ENCODE measurements at regions not wholly inside any gene's neighbourhood (a gene's known extent, or its start where the extent isn't known, plus 50 kb on each side); places are given as distances from the start of the nearest gene placed in this dataset.
"Not testable (repeated sequence)": the region's sequence is repeated elsewhere in the genome, so short reads cannot be mapped to it uniquely, and the experiment has no call there.

DNA sequence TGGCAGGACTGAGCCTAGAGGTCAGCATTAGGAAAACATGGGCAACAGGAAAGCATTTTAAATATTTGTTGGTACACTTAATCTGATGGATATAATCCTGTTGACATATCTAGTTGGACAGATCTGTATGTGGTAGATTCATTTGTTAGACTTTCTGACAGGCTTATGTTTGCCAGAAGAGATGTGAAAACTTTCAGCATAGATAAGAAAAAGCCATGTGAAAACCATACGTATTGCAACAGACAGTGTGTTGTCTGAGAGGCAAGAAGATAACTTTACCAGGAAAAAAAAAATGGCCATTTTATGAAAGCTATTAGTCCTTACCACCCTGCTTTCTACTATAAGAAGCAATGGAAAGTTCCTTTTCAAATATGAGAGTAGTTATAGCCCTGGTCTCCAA is 1902.2 kb upstream of the C9orf72 start:
- no peak for DNase-seq

DNA sequence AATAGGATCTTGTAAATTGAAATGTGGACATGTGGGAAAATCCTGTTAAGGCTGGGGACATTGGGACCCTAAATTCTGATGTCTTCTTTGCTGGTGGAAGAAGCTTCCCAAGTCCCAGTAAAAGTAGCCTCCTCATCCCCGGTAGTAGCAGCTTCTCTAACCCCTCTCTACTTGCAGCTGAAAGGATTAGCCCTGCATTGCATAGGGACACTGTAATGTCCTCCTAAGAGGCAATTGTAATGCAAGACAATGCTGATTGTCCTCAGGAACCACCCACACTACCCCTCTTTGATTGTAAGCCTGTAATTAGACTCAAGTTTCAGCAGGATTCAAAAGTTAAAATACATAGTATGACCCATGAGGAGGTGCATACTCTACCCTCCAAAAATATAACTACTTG is 1938.4 kb upstream of the C9orf72 start:
- DNase-seq = no peak

DNA sequence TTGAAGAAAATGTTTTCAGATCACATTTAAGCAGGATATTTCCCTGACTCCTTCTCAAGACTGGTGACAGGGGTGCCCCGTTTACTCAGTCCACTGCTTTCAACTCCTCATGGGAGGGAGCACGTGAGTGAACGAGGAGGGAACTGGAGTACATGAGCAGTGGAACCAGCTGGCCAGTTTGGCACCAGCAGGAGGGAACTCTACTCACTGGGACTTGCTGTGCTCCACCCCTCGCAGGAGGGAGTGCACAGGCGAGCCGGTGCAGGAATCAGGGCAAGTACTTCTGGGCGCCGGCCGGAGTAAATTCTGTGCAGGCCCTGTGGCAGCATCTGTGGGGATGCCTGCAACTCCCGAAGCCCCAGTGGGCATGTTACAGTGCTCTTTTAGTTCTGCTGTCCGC is 1941.1 kb upstream of the C9orf72 start:
- peak; percentile 72 for DNase-seq

DNA sequence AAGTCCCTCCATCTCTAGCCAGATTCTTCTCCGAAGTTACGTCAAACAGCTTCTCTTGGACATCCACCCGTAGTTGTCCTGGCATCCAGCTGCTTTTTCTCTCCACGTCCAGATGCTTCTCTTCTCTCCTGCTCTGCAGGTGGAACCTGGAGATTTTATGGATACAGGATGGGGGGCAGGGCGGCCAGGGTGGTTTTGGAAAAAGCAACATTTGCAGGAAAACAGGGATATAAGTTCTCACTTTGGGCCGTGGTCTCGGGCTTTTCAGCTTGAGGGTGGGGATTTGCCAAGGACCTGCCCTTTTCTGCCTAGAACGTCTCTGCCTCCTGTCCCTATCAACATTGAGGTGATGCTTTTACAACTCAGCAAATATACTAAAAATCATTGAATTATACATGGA is 1941.6 kb upstream of the C9orf72 start:
- DNase-seq = no peak

DNA sequence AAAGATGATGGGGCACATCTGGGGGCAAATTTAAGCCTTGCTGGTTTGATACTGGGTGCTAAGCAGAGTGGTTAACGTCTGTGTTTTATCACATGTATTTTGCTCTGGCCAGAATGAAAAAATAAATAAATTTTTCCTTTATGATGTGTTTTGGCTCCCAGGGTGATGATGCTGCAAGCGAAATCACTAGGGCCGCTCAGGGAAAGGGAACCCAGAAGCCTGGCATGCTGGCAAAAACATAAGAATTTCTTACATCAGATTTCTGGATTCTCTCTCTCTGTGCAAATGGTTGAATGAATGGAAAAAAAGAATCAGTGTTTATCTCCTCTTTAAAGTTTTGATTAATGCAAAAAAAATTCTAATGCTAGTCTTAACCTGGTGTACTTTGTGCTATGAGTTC is 1975.2 kb upstream of the C9orf72 start:
- DNase-seq = no peak

DNA sequence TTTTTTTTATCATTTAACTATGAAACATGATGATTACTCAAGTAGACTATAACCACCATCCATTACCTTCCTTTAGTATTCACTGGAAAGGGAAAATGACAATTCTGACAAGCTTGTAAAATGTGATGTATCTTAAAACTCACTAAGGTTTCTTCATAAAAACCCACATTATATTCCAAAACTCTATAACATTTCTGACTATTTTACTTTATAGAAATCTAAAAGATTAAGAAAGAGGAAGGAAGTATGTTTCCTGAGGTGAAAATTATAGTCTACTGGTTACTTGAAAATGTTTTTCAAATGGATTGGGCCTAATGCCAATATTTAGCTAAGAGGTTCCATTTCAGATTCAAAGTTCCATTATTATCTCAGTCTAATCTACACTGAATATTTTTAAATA is 1982.2 kb upstream of the C9orf72 start:
- DNase-seq = no peak

DNA sequence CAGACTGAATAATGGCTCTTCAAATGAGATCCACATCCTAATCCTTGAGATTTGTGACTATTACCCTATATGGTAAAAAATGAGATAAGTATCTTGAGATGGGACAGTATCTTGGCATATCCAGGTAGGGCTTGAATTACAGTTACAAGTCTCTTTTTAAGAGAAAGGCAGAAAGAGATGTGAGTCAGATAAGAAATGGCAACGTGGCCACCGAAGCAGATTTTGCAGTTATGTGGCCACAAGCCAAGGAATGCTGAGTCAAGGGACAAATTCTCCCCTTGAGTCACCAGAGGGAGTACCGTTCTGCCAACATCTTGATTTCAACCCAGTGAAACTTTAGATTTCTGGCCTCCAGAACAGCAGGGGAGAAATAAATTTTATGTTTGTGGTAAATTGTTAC is 1983.0 kb upstream of the C9orf72 start:
- no peak for DNase-seq

DNA sequence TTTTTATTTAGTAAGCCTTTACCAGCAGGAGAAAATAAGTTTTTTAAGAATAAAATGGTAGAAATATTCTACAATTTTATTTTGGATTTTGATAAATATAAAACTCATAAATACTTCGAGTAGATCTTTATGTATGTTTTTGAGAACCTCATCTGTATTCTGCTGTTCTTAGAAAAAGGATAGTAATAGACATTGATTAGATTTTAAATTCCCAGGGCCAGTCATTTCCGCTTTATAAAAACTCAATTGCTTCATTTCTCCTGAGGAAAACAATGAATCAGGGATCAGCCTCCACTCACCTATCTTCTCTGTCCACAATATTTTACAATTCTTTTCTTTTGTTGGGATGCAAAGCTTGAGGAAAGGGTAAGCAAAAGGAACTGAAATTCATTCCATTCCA is 1983.5 kb upstream of the C9orf72 start:
- DNase-seq = no peak

DNA sequence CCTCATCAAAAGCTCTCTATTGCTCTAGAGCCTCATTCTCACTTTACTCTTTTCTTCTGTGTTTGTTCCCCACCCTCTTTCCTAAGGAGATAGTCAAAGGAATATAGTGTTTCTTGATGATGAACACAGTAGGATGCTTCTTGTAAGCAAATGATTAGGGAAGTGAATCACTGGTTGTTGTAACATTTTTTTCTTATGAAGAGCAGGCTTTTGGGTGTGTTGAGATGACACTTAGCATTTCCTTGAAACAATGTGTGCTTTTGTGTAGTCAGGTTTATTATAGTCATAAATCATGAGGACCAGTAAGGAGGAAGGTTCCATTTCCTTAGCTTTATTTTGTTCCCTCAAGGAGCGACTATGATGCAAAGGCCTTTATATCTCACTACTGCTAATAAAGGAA is 1991.3 kb upstream of the C9orf72 start:
- no peak for DNase-seq

DNA sequence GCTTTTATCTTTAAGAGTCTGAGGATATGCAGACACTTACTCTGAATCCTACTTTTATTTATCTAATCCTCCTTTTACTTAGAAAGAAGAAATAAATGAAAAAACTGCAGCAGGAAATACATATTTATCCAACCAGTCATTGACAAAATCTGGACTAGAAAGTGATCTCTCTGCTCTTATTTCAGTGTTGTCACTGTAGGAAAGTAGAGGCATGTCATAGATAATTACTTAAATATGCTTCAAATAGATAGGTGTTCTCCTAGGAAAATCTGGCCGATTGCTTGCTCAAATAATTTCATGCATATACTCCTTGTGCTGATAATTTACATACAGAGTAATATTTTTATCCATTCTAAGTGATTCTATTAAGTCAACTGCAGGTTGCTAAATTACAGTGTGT is 2001.9 kb upstream of the C9orf72 start:
- DNase-seq = peak; percentile 1

DNA sequence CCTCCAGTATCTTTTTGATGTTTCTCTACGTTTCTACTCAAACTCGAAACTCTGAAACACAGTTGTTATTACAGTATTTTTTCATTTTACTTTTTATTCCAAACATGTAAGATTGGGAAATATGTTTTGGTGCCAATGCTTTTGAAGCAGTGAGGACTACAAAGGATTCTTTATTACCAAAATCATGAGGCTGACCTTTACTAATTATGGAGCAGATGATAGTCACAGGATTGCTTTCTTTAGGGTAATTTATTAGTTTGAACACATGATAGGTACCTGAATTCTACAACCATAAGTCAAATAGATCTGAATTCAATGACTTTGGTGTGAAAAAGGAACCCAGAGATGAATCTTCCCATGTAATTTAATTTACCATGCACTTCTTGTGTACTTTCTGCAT is 2015.1 kb upstream of the C9orf72 start:
- DNase-seq = no peak

DNA sequence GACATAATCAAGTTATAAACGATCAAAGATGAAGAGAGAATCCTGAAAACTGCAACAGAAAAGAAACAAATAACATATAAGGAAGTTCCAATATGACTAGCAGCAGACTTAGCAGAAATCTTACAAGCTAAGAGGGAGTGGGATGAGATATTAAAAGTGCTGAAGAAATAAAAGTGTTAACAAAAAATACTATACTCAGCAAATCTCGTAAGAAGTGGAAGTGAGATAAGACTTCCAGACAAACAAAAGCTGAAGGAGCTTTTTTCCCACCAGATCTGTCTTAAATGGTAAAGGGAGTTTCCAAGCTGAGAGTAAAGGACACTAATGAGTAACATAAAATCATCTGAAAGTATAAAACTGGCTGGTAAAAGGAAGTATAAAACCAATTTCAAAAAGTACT is 2036.0 kb upstream of the C9orf72 start:
- no peak for DNase-seq

DNA sequence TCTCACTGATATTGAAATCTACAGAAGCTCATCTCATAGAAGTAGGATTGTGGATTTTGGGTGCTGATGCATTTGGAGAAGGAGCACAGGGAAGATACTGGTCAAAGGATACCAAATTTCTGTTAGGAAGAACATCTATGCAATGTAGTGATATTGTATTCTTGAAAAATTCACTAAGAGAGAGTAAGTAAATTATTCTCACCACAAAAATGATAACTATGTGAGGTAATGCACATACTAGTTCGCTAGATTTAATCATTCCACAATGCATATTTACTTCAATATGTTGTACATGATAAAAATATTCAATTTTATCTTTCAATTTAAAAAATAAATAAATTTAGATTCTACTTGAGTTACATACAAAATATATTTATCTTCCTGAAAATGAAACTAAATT is 2040.5 kb upstream of the C9orf72 start:
- no peak for DNase-seq

DNA sequence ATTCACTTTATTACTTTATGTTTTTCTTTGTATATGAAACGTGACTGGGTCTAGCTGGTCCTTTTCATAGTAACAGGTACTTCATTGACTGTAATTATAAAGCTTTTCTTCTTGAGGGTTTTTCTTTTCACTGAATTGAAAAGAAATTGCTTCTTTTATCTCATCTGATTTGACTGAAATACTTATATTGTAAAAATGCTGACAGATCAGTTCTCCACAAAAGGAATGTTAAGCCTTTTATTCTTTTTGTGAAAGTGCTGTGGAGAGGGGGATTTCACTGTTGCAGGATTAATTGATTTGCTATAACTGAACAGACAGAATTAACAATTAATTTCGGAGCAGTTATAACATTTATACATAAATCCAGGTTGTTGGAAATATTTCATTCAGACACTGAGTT is 2043.6 kb upstream of the C9orf72 start:
- DNase-seq = no peak

DNA sequence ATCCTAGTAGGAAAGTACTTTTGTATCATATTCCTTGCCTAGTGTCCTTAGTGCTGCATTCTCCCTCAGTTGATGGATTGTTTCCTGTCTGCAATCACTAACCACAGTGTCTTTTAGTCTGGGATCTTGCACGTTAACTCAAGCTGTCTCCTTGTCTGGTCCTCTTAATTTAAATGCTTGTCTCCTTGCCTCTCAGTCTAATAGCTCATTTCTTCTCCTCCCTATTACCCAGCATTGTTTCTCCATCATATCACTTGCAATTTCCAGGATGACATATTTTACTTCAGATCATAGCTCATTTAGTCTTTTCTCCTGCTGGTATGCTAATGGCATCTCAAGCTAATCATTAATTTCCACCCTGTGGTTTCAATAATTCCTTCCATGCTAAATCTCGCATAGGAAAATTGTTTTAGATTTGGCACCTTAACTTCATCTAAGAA is 2052.0 kb upstream of the C9orf72 start:
- DNase-seq = no peak

DNA sequence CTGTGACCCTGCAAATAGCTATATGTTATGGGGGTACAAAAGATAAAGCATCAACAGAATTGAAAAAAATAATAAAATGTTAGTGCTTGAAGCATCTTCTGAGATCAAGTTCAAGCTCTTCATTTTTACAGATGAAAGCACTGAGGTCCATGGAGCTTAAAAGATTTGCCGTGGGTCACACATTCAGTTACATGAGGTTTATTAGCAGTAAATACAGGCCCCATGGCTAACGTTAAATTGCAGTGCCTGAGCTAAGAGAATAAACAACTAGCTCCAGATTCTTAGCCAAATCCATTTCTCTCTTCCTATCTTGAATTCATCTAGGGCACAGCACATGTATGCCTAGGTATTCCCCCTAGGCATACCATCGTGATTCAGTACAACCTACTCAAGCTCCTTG is 2052.7 kb upstream of the C9orf72 start:
- no peak for DNase-seq

DNA sequence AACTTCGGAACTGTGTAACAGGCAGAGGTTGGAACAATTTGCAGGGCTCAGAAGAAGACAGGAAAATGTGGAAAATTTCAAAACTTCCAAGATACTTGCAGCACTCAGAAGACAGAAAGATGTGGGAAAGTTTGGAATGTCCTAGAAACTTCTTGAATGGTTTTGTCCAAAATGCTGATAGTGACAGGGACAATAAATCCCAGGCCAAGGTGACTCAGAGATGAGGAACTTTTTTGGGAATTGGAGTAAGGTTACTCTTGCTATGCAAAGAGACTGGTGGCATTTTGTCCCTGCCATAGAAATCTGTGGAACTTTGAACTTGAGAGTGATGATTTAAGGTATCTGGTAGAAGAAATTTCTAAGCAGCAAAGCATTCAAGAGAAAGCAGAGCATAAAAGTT is 2055.6 kb upstream of the C9orf72 start:
- DNase-seq = not testable (repeated sequence)

DNA sequence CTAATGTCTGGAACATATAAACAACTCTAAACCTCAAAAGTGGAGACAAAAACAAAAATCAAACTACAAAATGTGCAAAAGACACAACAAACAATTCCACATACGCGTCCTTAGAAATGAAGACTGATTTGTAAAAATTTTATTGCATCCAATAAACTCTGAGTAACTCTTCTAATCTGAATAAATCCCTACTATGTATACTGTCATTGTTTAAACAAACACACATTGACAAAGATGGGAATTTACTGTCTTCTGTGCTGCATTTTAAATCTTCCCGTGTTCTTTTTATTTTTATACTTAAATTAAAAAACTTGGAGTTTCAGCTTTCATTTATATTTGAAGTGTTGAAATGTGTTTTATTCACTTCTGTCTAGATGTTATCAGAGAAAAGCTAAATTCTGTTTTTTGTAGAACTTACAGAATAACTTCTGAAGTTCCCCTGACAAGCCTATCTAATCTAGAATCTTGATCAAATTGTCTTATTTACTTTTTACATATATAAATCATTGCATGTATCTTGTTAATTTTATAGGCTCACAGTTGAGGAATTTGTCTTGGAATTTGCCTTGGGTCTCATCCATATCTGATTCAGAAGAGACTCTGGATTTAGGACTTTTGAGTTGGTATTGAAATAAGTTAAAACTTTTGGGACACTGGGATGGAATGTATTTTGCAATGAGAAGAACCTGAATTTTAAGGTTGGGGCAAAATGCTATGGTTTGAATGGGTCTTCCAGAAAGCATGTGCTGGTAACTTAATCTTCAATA is 2064.4 kb upstream of the C9orf72 start:
- no peak for DNase-seq

DNA sequence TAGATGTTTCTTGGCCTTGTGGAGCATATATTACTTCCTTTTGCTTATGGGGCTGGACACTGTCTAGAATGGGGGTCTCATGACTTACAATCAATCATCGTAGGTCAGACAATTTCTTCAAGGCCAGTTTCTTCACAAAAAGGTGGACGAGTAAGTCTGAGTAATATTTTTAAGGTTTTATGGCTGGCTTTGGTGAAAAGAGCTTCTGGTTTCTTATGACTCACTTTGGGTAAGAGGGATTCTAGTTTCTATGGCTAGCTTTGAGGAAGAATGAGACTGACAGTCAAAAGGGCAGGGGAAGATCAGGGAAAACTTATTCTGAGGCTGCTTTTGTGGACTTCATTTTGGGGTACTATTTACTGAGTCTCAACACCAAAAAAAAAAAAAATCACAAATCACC is 2067.2 kb upstream of the C9orf72 start:
- DNase-seq = no peak

DNA sequence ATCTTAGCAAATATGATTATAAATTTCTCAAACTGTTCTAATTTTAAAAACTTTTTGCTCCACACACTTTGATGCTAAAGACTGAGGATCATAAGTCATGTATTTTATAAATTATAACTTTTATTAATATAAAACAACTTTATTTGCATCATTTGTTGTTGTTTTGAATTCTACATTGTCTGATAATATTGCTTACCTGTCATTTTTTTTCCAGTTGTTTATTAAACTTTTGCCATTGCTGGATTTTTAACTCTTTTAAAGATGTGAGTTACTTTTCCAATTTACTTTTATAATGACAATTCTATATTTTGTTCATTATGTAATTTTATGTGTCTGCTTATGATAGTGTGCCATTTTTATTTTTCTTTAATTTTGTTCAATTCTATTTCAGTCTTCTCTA is 2071.2 kb upstream of the C9orf72 start:
- no peak for DNase-seq

DNA sequence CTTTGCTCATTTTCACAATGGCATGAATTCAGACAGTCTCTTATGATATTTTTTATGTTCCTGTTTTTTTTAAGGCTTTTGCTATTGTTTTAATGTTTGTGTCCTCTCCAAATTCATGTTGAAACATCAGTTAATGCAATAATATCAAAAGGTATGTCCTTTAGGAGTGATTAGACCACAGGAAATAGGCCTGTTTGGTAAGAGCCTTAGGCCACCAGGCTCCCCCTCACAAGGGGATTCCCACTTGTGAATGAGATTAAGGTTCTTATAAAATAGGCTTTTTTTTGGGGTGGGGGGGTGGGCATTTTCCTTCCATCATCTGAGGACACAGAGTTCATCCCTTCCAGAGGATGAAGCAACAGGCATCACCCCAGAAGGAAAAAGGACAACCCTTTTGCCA is 2074.2 kb upstream of the C9orf72 start:
- DNase-seq = no peak

DNA sequence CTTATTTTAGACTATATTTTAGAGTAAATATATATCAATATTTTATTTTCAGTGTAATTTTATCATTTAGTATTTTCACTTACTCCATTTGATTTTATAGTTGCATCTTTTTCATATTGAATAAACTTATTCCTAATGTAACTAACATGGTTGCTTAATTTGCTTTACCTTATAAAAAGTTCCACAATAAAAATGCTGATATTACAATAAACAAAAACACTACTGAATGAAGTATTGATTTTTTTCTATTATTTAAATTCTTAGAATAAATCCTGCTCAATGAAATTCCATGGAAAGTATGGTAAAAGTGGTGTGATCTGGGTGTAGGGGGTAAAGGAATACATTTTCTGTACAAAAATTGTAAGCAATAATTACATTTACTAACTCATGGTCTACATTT is 2074.9 kb upstream of the C9orf72 start:
- DNase-seq = no peak

DNA sequence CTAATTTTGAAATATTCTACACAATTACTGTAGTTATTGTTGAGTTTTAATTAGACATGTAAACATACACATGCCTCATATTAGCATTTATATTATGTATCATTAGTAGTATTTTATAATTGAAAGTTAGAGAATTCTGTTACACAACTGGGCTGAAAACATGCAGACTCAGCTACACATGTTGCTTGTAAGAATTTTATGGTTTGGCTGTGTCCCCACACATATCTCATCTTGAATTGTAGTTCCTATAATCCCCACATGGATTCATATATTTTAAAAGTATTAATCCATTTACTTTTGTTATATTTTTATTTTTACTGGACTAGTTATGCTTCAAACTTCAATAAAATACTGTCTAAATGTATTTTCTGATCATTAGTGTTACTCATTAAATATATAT is 2075.3 kb upstream of the C9orf72 start:
- no peak for DNase-seq

DNA sequence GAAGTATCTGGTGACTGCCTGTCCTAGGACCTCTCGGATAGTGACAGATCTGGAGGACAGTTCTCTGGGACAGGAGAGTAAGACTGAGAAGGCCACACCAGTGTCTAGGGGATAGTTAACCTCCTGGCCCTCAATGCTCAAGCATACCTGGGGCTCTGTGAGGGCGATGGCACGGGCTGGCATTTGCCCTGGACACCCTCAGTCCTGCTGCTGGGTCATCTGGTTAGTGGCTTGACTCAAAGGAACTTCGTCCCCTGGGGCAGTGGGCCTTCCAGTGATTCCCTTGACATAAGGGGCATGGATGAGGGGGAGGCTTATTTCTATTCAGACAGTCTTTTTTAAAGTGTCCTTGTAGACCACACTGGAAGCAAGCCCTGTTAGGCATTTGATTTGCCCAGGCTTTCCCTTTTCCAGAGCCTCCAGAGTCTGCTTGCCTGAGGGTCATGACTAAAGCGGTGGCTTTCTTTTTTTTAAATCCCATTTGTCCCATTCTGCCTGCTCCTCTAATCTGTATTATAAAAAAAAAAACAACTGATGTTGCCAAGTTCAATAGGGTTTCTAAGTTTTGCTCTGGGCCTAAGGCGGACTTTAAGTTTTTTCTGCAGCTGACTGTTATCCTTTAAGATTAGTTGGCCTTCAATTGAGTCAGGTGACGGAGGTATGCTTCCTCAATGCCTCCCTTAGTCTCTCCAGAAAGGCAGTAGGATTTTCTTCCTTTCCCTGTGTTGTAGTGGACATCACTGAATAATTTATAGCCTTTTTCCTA is 2083.5 kb upstream of the C9orf72 start:
- no peak for DNase-seq

DNA sequence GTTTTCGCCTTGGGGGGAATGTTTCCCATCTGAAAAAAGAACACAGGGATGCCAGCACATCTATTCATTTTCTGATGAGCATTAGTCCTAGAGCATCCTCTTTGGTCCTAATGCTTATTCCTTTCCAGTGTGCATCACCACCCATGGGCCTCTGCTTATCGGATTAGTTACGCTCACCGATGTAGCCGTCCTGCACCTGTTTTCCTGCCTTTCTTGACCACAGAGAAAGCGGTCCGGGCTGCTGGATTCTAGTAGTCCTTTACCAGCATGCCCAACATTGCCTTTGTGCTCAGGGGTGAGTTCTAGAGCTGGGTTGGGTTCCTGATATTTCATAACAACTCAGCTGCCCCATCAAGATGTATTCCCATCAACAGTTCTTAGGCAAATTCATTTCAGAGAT is 2084.5 kb upstream of the C9orf72 start:
- no peak for DNase-seq
